ENCODE measurements at regions not wholly inside any gene's neighbourhood (a gene's known extent, or its start where the extent isn't known, plus 50 kb on each side); places are given as distances from the start of the nearest gene placed in this dataset.

- TF ChIP-seq CTCF (IDR thresholded peaks at IDR 0.05; ENCODE audit: borderline replicate concordance, extremely low read depth, low read length, poor library complexity, severe bottlenecking) (no peak), EZH2 (IDR thresholded peaks at IDR 0.05; ENCODE audit: borderline replicate concordance, low read depth, low read length, severe bottlenecking) (no peak)
These were observed 67.1 kb upstream of the NAA20 start for GRCh38 chr20:19950042-19950441.

Data from DND-41 (cell line).